ENCODE measurements at regions not wholly inside any gene's neighbourhood (a gene's known extent, or its start where the extent isn't known, plus 50 kb on each side); places are given as distances from the start of the nearest gene placed in this dataset.

GRCh38 chr6:148678682-148679081 lies 68.1 kb upstream of the UST start:
- no peak for TF ChIP-seq EZH2phosphoT487 (IDR thresholded peaks at IDR 0.05; ENCODE audit: borderline replicate concordance, low read length)
- no peak for TF ChIP-seq CTCF (IDR thresholded peaks at IDR 0.05; ENCODE audit: low read depth, low read length, poor library complexity, severe bottlenecking)
- Histone ChIP-seq H3K27ac (ENCODE audit: low read depth, low read length) (peak overlapping the region; percentile 55), H3K79me2 (ENCODE audit: control insufficient read depth, low read length) (no peaks in the 10 kb centered on the region), H3K4me2 (ENCODE audit: low read length) (peak overlapping the region; percentile 61), H3K4me3 (ENCODE audit: low read length) (peak overlapping the region; percentile 42; the same call in 1 of the 2 replicates), H4K20me1 (ENCODE audit: control insufficient read depth, insufficient read depth, low read depth, low read length) (no peaks in the 10 kb centered on the region), H3F3A (ENCODE audit: control insufficient read depth, insufficient read depth) (peaks cover 11% of the 10 kb centered on the region), H3K9me2 (replicated peaks; ENCODE audit: control insufficient read depth, low read length) (no peaks in the 10 kb centered on the region), H3K27me3 (ENCODE audit: control insufficient read depth, low read length) (no peaks in the 10 kb centered on the region), H3K9me3 (ENCODE audit: control insufficient read depth, insufficient read depth, low read length) (peaks cover 12% of the 10 kb centered on the region), H3K36me3 (ENCODE audit: control insufficient read depth, low read length) (no peaks in the 10 kb centered on the region), H3K4me1 (ENCODE audit: control insufficient read depth, low read length) (peaks cover 41% of the 10 kb centered on the region)

DNA sequence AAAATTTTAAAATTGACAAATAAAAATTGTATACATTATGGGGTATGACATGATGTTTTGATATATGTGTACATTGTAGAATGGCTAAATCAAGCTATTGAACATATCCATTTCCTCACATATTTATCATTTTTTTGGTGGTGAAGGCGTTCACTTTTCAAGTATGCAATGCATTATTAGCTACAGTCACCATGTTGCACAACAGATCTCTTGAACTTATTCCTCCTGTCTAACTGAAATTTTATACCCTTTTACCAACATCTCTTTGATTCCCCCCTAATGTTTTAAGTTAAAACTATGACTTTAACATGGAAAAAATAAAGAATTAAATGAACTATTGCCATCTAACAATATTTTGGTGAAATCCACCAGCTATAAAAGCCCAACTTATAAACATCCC lies 65.2 kb upstream of the UST start:
- peaks cover 12% of the 10 kb centered on the region for H3K9me3 ChIP-seq (ENCODE audit: control insufficient read depth, insufficient read depth, low read length)
- H3K27me3 ChIP-seq (ENCODE audit: control insufficient read depth, low read length) = no peaks in the 10 kb centered on the region
- TF ChIP-seq EZH2phosphoT487 (IDR thresholded peaks at IDR 0.05; ENCODE audit: borderline replicate concordance, low read length) (no peak), CTCF (IDR thresholded peaks at IDR 0.05; ENCODE audit: low read depth, low read length, poor library complexity, severe bottlenecking) (no peak)

GRCh38 chr6:148682252-148682651 lies 64.6 kb upstream of the UST start:
- peak overlapping the region; percentile 11 for H3K4me3 ChIP-seq (ENCODE audit: low read length)

More for the DNA sequence above, 65.2 kb upstream of the UST start:
- Histone ChIP-seq H3K79me2 (ENCODE audit: control insufficient read depth, low read length) (no peaks in the 10 kb centered on the region), H3K4me1 (ENCODE audit: control insufficient read depth, low read length) (peaks cover 52% of the 10 kb centered on the region), H3K4me2 (ENCODE audit: low read length) (no peak overlapping the region), H3F3A (ENCODE audit: control insufficient read depth, insufficient read depth) (peaks cover 11% of the 10 kb centered on the region), H3K4me3 (ENCODE audit: low read length) (no peak overlapping the region), H4K20me1 (ENCODE audit: control insufficient read depth, insufficient read depth, low read depth, low read length) (no peaks in the 10 kb centered on the region), H3K27ac (ENCODE audit: low read depth, low read length) (no peak overlapping the region), H3K9me2 (replicated peaks; ENCODE audit: control insufficient read depth, low read length) (no peaks in the 10 kb centered on the region), H3K36me3 (ENCODE audit: control insufficient read depth, low read length) (no peaks in the 10 kb centered on the region)

More at GRCh38 chr6:148682252-148682651, 64.6 kb upstream of the UST start:
- no peaks in the 10 kb centered on the region for H3K27me3 ChIP-seq (ENCODE audit: control insufficient read depth, low read length)
- H3K9me2 ChIP-seq (replicated peaks; ENCODE audit: control insufficient read depth, low read length) = no peaks in the 10 kb centered on the region
- H3K4me2 ChIP-seq (ENCODE audit: low read length) = peak overlapping the region; percentile 67
- peaks cover 9% of the 10 kb centered on the region for H3F3A ChIP-seq (ENCODE audit: control insufficient read depth, insufficient read depth)
- peaks cover 12% of the 10 kb centered on the region for H3K9me3 ChIP-seq (ENCODE audit: control insufficient read depth, insufficient read depth, low read length)
- peaks cover 50% of the 10 kb centered on the region for H3K4me1 ChIP-seq (ENCODE audit: control insufficient read depth, low read length)
- H3K36me3 ChIP-seq (ENCODE audit: control insufficient read depth, low read length) = no peaks in the 10 kb centered on the region
- H4K20me1 ChIP-seq (ENCODE audit: control insufficient read depth, insufficient read depth, low read depth, low read length) = no peaks in the 10 kb centered on the region
- H3K27ac ChIP-seq (ENCODE audit: low read depth, low read length) = no peak overlapping the region
- TF ChIP-seq EZH2phosphoT487 (IDR thresholded peaks at IDR 0.05; ENCODE audit: borderline replicate concordance, low read length) = no peak
- no peak for TF ChIP-seq CTCF (IDR thresholded peaks at IDR 0.05; ENCODE audit: low read depth, low read length, poor library complexity, severe bottlenecking)
- H3K79me2 ChIP-seq (ENCODE audit: control insufficient read depth, low read length) = no peaks in the 10 kb centered on the region

Measured in DOHH2 (cell line).